WTC11 (cell line): ENCODE measurements at regions not wholly inside any gene's neighbourhood (a gene's known extent, or its start where the extent isn't known, plus 50 kb on each side); places are given as distances from the start of the nearest gene placed in this dataset.

ENCODE experiments used
- ATAC-seq: fragments of 200-7000 bp; cut with Tn5 transposase; 2 replicates; pipeline ENCODE4 v1.10.0; 2021; ENCODE audit warnings: mild to moderate bottlenecking, moderate library complexity
- CTCF ChIA-PET: fragments of 300-600 bp; sonication (Branson Sonifier 250); formaldehyde crosslinking; loops from one replicate; lab custom pipeline; 2021; ENCODE audit warnings: antibody characterized with exemption; lab: Charles Lee
- POLR2A ChIA-PET: fragments of 350-600 bp; sonication (Branson Sonifier 250); formaldehyde crosslinking; loops from one replicate; lab custom pipeline; 2021; ENCODE audit warnings: antibody characterized with exemption; lab: Charles Lee
- DNase-seq: peaks from one replicate; pipeline ENCODE4 v3.0.0; 2021; ENCODE audit warnings: low spot score
- H3K27ac Mint-ChIP-seq: 2 replicates; pipeline ENCODE4 v1.8.0; 2021; ENCODE audit warnings: mixed read lengths
- H3K27me3 Mint-ChIP-seq: 2 replicates; pipeline ENCODE4 v1.8.0; 2021; ENCODE audit warnings: low read depth, mild to moderate bottlenecking, moderate library complexity, mixed read lengths
- H3K36me3 Mint-ChIP-seq: 2 replicates; pipeline ENCODE4 v1.8.0; 2021; ENCODE audit warnings: mixed read lengths
- H3K4me1 Mint-ChIP-seq: 2 replicates; pipeline ENCODE4 v1.8.0; 2022; ENCODE audit warnings: mixed read lengths
- H3K4me3 Mint-ChIP-seq: 2 replicates; pipeline ENCODE4 v1.8.0; 2021; ENCODE audit warnings: mild to moderate bottlenecking, moderate library complexity, mixed read lengths
- H3K9me3 Mint-ChIP-seq: 2 replicates; pipeline ENCODE4 v1.8.0; 2021; ENCODE audit warnings: mixed read lengths
- FOXP4 ChIP-seq: sonication (generic); formaldehyde crosslinking; IDR thresholded peaks from 2 replicates; pipeline ENCODE4 v1.8.0; 2022; ENCODE audit warnings: mild to moderate bottlenecking, missing genetic modification reagents
- IRF2 ChIP-seq: sonication (generic); formaldehyde crosslinking; IDR thresholded peaks from 2 replicates; pipeline ENCODE4 v1.8.0; 2022; ENCODE audit warnings: low read depth, missing genetic modification reagents, borderline replicate concordance
- KAT7 ChIP-seq: sonication (generic); formaldehyde crosslinking; IDR thresholded peaks from 2 replicates; pipeline ENCODE4 v1.8.1; 2023; ENCODE audit warnings: missing genetic modification reagents, mild to moderate bottlenecking, borderline replicate concordance
- NFATC4 ChIP-seq: fragments of 250-450 bp; sonication (Bioruptor Pico); IDR thresholded peaks from 2 replicates; pipeline ENCODE4 v1.9.0; 2021; ENCODE audit warnings: mild to moderate bottlenecking
- NFYB ChIP-seq: sonication (generic); formaldehyde crosslinking; conservative IDR thresholded peaks from 2 replicates; pipeline ENCODE4 v1.8.0; 2022; ENCODE audit warnings: low read depth, missing genetic modification reagents
- NR1H2 ChIP-seq: sonication (generic); formaldehyde crosslinking; IDR thresholded peaks from 2 replicates; pipeline ENCODE4 v1.9.0; 2021; ENCODE audit warnings: mild to moderate bottlenecking, moderate library complexity, missing genetic modification reagents
- RORB ChIP-seq: fragments of 250-450 bp; sonication (Bioruptor Pico); IDR thresholded peaks from 2 replicates; pipeline ENCODE4 v1.9.0; 2021; ENCODE audit warnings: mild to moderate bottlenecking
- TCF7 ChIP-seq: sonication (generic); formaldehyde crosslinking; IDR thresholded peaks from 2 replicates; pipeline ENCODE4 v1.8.0; 2022; ENCODE audit warnings: mild to moderate bottlenecking, low read depth, missing genetic modification reagents, moderate library complexity
- TP53 ChIP-seq: sonication (generic); formaldehyde crosslinking; IDR thresholded peaks from 2 replicates; pipeline ENCODE4 v1.8.1; 2023; ENCODE audit warnings: mild to moderate bottlenecking, missing genetic modification reagents
- USF2 ChIP-seq: sonication (generic); formaldehyde crosslinking; IDR thresholded peaks from 2 replicates; pipeline ENCODE4 v1.8.1; 2023; ENCODE audit warnings: mild to moderate bottlenecking, missing genetic modification reagents, moderate library complexity
- ZNF121 ChIP-seq: sonication (generic); formaldehyde crosslinking; IDR thresholded peaks from 2 replicates; pipeline ENCODE4 v1.8.0; 2023; ENCODE audit warnings: missing genetic modification reagents
- ZNF232 ChIP-seq: sonication (generic); formaldehyde crosslinking; IDR thresholded peaks from 2 replicates; pipeline ENCODE4 v1.8.0; 2022; ENCODE audit warnings: mild to moderate bottlenecking, missing genetic modification reagents
- TF ChIP-seq, protein P1 (sequence below): sonication (generic); formaldehyde crosslinking; IDR thresholded peaks from 2 replicates; pipeline ENCODE4 v1.8.0; 2023; ENCODE audit warnings: missing genetic modification reagents, mild to moderate bottlenecking, borderline replicate concordance
- TF ChIP-seq, protein P2 (sequence below): fragments of 250-450 bp; sonication (Bioruptor Pico); IDR thresholded peaks from 2 replicates; pipeline ENCODE4 v1.9.0; 2021; ENCODE audit warnings: mild to moderate bottlenecking

DNA sequence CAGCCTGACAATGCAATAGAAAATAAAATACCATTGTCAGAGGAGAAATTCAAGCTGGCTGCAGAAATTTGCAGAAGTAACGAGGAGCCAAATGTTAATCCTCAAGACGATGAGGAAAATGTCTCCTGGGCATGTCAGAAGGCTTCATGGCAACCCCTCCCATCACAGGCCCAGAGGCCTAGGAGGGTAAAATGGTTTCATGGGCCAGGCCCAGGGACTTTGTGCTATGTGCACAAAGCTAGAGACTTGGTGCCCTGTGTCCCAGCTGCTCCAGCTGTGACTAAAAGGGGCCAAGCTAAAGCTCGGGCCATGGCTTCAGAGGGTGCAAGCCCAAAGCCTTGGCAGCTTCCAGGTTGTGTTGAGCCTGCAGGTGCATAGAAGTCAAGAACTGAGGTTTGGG, 431.7 kb downstream of the LMO7 start (continued):
- no peak for TF ChIP-seq TCF7
- TF ChIP-seq KAT7 (CRISPR knock-in tag), result no peak
- no peak for TF ChIP-seq RORB (CRISPR knock-in tag)
- TF ChIP-seq, all 79 proteins: peak for 0

DNA sequence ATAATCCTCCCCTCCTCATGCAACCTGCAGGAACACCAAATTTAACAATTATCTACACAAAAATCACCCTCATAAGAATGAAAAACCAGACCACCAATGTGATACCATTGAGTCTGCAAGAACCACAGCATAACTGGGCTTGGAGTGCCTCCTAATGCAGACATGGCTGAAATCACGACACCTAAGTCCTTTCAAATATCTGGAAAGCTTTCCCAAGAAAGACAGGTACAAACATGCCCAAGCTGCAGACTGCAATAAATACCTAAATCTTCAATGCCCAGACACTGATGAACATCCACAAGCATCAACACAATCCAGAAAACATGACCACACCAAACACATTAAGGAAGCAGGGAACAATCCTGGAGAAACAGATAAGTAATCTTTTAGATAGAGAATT, 417.1 kb downstream of the LMO7 start:
- Mint-ChIP-seq H3K36me3 (peaks cover 4% of the 10 kb centered on the region), H3K4me3 (no peak overlapping the region), H3K9me3 (peaks cover 25% of the 10 kb centered on the region), H3K27ac (no peak overlapping the region), H3K27me3 (no peaks in the 10 kb centered on the region), H3K4me1 (no peaks in the 10 kb centered on the region)
- DNase-seq (no peak), ATAC-seq (no peak)
- ChIA-PET CTCF (interaction anchor here (1.6 kb wide), 1 partner anchor 14 kb away, joined by 6 read pairs; no protein-coding TSS in a partner anchor), POLR2A (no interaction called here)
- TF ChIP-seq IRF2 (CRISPR knock-in tag) (no peak), USF2 (no peak), TCF7 (no peak), TP53 (CRISPR knock-in tag) (no peak), NFATC4 (CRISPR knock-in tag) (no peak), NFYB (CRISPR knock-in tag) (no peak)
- TF ChIP-seq, protein P1, sequence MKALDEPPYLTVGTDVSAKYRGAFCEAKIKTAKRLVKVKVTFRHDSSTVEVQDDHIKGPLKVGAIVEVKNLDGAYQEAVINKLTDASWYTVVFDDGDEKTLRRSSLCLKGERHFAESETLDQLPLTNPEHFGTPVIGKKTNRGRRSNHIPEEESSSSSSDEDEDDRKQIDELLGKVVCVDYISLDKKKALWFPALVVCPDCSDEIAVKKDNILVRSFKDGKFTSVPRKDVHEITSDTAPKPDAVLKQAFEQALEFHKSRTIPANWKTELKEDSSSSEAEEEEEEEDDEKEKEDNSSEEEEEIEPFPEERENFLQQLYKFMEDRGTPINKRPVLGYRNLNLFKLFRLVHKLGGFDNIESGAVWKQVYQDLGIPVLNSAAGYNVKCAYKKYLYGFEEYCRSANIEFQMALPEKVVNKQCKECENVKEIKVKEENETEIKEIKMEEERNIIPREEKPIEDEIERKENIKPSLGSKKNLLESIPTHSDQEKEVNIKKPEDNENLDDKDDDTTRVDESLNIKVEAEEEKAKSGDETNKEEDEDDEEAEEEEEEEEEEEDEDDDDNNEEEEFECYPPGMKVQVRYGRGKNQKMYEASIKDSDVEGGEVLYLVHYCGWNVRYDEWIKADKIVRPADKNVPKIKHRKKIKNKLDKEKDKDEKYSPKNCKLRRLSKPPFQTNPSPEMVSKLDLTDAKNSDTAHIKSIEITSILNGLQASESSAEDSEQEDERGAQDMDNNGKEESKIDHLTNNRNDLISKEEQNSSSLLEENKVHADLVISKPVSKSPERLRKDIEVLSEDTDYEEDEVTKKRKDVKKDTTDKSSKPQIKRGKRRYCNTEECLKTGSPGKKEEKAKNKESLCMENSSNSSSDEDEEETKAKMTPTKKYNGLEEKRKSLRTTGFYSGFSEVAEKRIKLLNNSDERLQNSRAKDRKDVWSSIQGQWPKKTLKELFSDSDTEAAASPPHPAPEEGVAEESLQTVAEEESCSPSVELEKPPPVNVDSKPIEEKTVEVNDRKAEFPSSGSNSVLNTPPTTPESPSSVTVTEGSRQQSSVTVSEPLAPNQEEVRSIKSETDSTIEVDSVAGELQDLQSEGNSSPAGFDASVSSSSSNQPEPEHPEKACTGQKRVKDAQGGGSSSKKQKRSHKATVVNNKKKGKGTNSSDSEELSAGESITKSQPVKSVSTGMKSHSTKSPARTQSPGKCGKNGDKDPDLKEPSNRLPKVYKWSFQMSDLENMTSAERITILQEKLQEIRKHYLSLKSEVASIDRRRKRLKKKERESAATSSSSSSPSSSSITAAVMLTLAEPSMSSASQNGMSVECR (CRISPR knock-in tag), result no peak
- TF ChIP-seq, protein P2, sequence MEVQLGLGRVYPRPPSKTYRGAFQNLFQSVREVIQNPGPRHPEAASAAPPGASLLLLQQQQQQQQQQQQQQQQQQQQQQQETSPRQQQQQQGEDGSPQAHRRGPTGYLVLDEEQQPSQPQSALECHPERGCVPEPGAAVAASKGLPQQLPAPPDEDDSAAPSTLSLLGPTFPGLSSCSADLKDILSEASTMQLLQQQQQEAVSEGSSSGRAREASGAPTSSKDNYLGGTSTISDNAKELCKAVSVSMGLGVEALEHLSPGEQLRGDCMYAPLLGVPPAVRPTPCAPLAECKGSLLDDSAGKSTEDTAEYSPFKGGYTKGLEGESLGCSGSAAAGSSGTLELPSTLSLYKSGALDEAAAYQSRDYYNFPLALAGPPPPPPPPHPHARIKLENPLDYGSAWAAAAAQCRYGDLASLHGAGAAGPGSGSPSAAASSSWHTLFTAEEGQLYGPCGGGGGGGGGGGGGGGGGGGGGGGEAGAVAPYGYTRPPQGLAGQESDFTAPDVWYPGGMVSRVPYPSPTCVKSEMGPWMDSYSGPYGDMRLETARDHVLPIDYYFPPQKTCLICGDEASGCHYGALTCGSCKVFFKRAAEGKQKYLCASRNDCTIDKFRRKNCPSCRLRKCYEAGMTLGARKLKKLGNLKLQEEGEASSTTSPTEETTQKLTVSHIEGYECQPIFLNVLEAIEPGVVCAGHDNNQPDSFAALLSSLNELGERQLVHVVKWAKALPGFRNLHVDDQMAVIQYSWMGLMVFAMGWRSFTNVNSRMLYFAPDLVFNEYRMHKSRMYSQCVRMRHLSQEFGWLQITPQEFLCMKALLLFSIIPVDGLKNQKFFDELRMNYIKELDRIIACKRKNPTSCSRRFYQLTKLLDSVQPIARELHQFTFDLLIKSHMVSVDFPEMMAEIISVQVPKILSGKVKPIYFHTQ, result no peak

DNA sequence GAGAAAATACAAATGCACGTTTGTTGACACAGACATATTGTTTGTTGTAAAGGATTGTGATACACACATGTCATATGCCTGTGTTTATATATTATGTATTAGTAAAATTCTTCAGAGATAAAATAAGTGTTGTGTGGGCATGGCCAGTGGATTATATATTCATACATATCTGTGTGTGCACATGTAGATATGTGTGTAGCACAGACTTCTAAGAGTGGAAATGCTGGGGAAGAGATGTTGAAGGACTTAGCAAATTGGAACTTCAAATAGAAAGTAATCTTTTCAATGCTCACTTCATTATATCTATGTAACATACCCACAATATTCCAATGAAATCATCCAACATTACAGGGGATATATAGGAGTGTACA, 413.2 kb downstream of the LMO7 start:
- H3K9me3 Mint-ChIP-seq, result no peaks in the 10 kb centered on the region
- ATAC-seq, result no peak
- TF ChIP-seq, protein P2, result no peak
- TF ChIP-seq FOXP4 (CRISPR knock-in tag) (no peak), NR1H2 (CRISPR knock-in tag) (no peak), ZNF232 (CRISPR knock-in tag) (no peak), ZNF121 (no peak), RORB (CRISPR knock-in tag) (no peak), NFYB (CRISPR knock-in tag) (no peak)
- TF ChIP-seq, protein P1 (CRISPR knock-in tag), result no peak

More for the DNA sequence above, 413.2 kb downstream of the LMO7 start:
- H3K4me1 Mint-ChIP-seq, result no peaks in the 10 kb centered on the region
- no peaks in the 10 kb centered on the region for H3K27me3 Mint-ChIP-seq
- ChIA-PET POLR2A (interaction anchor here (0.5 kb wide), 1 partner anchor 8 kb away, joined by 3 read pairs; no protein-coding TSS in a partner anchor), CTCF (interaction anchor here (1.4 kb wide), 2 partner anchors 10 to 30 kb away, joined by 5 read pairs; no protein-coding TSS in a partner anchor)
- no peak overlapping the region for H3K4me3 Mint-ChIP-seq
- H3K36me3 Mint-ChIP-seq, result no peaks in the 10 kb centered on the region
- H3K27ac Mint-ChIP-seq, result no peak overlapping the region
- DNase-seq, result no peak
